ENCODE measurements at regions not wholly inside any gene's neighbourhood (a gene's known extent, or its start where the extent isn't known, plus 50 kb on each side); places are given as distances from the start of the nearest gene placed in this dataset.

- no peak overlapping the region for H3K4me2 ChIP-seq (replicated peaks; ENCODE audit: low read depth, low read length, poor library complexity, severe bottlenecking)
- intact Hi-C loops (cut with micrococcal nuclease): no loop called here
- H3K27me3 ChIP-seq (replicated peaks in 1 of 4; ENCODE audit: control extremely low read depth in 1 of 4, control insufficient read depth in 3 of 4, insufficient read depth in 4 of 4, low read length in 3 of 4): no peaks in the 10 kb centered on the region
- H3K4me1 ChIP-seq (ENCODE audit: control insufficient read depth in 2 of 2, insufficient read depth in 2 of 2, low read length in 2 of 2): no peaks in the 10 kb centered on the region
- no peak overlapping the region for H3K4me3 Mint-ChIP-seq
- POLR2A ChIA-PET: no interaction called here
- DNase-seq: no peak
- no peak overlapping the region for H3K27ac ChIP-seq (ENCODE audit: low read length in 2 of 2)
- H3K27ac Mint-ChIP-seq: no peak overlapping the region
- CTCF ChIA-PET: no interaction called here
- H3K9me3 Mint-ChIP-seq (ENCODE audit: insufficient read depth): no peaks in the 10 kb centered on the region
- H3K79me2 ChIP-seq (ENCODE audit: control insufficient read depth, insufficient read depth, low read length): no peaks in the 10 kb centered on the region
- H3K4me3 ChIP-seq (ENCODE audit: control extremely low read depth in 1 of 5, extremely low read depth in 1 of 5, insufficient read depth in 1 of 5, low read depth in 2 of 5, low read length in 4 of 5): no peak overlapping the region
- H3K36me3 ChIP-seq (replicated peaks in 1 of 2; ENCODE audit: control extremely low read depth in 1 of 2, control insufficient read depth in 1 of 2, extremely low read depth in 1 of 2, insufficient read depth in 2 of 2, low read length in 1 of 2): no peaks in the 10 kb centered on the region
- ATAC-seq (ENCODE audit: low read depth): no peak
- H3K4me1 Mint-ChIP-seq: no peaks in the 10 kb centered on the region
- no peak overlapping the region for H2AFZ ChIP-seq (ENCODE audit: insufficient read depth, low read depth, low read length, poor library complexity, severe bottlenecking)
- TF ChIP-seq CTCF (IDR thresholded peaks at IDR 0.05): no peak
- no peak for TF ChIP-seq EZH2 (IDR thresholded peaks at IDR 0.05; ENCODE audit: borderline replicate concordance, insufficient read depth, low read depth, low read length, poor library complexity, severe bottlenecking)
- 93% methylated on average over 24 of the region's 25 CpGs for WGBS (ENCODE audit: insufficient coverage)
- H3K9ac ChIP-seq (ENCODE audit: low read length): no peak overlapping the region
- no peaks in the 10 kb centered on the region for H4K20me1 ChIP-seq (ENCODE audit: control insufficient read depth, insufficient read depth, low read length, poor library complexity, severe bottlenecking)
- peaks cover 0 to 9% (median 0%) of the 10 kb centered on the region in 3 donors for H3K9me3 ChIP-seq (ENCODE audit: control extremely low read depth in 1 of 3, control insufficient read depth in 2 of 3, insufficient read depth in 1 of 3, low read length in 2 of 3)
- peaks cover 8% of the 10 kb centered on the region for H3K27me3 Mint-ChIP-seq
Observed at GRCh38 chr6:168229368-168229752, 90.2 kb downstream of the DACT2 start.

GRCh38 chr6:168228676-168229367, 90.8 kb downstream of the DACT2 start:
- no peak overlapping the region for H3K9ac ChIP-seq (ENCODE audit: low read length)
- no peak overlapping the region for H3K27ac ChIP-seq (ENCODE audit: low read length in 2 of 2)
- TF ChIP-seq CTCF (IDR thresholded peaks at IDR 0.05) (no peak), EZH2 (IDR thresholded peaks at IDR 0.05; ENCODE audit: borderline replicate concordance, insufficient read depth, low read depth, low read length, poor library complexity, severe bottlenecking) (no peak)
- H2AFZ ChIP-seq (ENCODE audit: insufficient read depth, low read depth, low read length, poor library complexity, severe bottlenecking): no peak overlapping the region
- intact Hi-C loops (cut with micrococcal nuclease): no loop called here
- no peaks in the 10 kb centered on the region for H3K36me3 ChIP-seq (replicated peaks in 1 of 2; ENCODE audit: control extremely low read depth in 1 of 2, control insufficient read depth in 1 of 2, extremely low read depth in 1 of 2, insufficient read depth in 2 of 2, low read length in 1 of 2)
- no peaks in the 10 kb centered on the region for H3K4me1 ChIP-seq (ENCODE audit: control insufficient read depth in 2 of 2, insufficient read depth in 2 of 2, low read length in 2 of 2)
- H3K9me3 Mint-ChIP-seq (ENCODE audit: insufficient read depth): no peaks in the 10 kb centered on the region
- H3K4me1 Mint-ChIP-seq: no peaks in the 10 kb centered on the region
- H3K9me3 ChIP-seq (ENCODE audit: control extremely low read depth in 1 of 3, control insufficient read depth in 2 of 3, insufficient read depth in 1 of 3, low read length in 2 of 3): peaks cover 0 to 14% (median 0%) of the 10 kb centered on the region in 3 donors
- H3K27me3 ChIP-seq (replicated peaks in 1 of 4; ENCODE audit: control extremely low read depth in 1 of 4, control insufficient read depth in 3 of 4, insufficient read depth in 4 of 4, low read length in 3 of 4): no peaks in the 10 kb centered on the region
- POLR2A ChIA-PET: no interaction called here
- H3K27ac Mint-ChIP-seq: no peak overlapping the region
- no peak overlapping the region for H3K4me2 ChIP-seq (replicated peaks; ENCODE audit: low read depth, low read length, poor library complexity, severe bottlenecking)
- no peak for DNase-seq
- H3K79me2 ChIP-seq (ENCODE audit: control insufficient read depth, insufficient read depth, low read length): no peaks in the 10 kb centered on the region
- 94% methylated on average over 22 of the region's 24 CpGs for WGBS (ENCODE audit: insufficient coverage)
- CTCF ChIA-PET: no interaction called here
- peaks cover 8% of the 10 kb centered on the region for H3K27me3 Mint-ChIP-seq
- no peaks in the 10 kb centered on the region for H4K20me1 ChIP-seq (ENCODE audit: control insufficient read depth, insufficient read depth, low read length, poor library complexity, severe bottlenecking)
- H3K4me3 ChIP-seq (ENCODE audit: control extremely low read depth in 1 of 5, extremely low read depth in 1 of 5, insufficient read depth in 1 of 5, low read depth in 2 of 5, low read length in 4 of 5): no peak overlapping the region
- ATAC-seq (ENCODE audit: low read depth): no peak
- no peak overlapping the region for H3K4me3 Mint-ChIP-seq
